IPS-NIHi7 (cell line): ENCODE measurements at regions not wholly inside any gene's neighbourhood (a gene's known extent, or its start where the extent isn't known, plus 50 kb on each side); places are given as distances from the start of the nearest gene placed in this dataset.
"Not testable (repeated sequence)": the region's sequence is repeated elsewhere in the genome, so short reads cannot be mapped to it uniquely, and the experiment has no call there.

Experiments
- DNase-seq: peaks from one replicate; pipeline ENCODE4 v3.0.0; 2012; ENCODE audit warnings: mixed read lengths; ENCODE audit errors: extremely low spot score

- DNase-seq: no peak
These were observed 606.0 kb downstream of the TMEM182 start for GRCh38 chr2:103367877-103368276.

GRCh38 chr2:103383541-103383940 lies 621.7 kb downstream of the TMEM182 start:
- DNase-seq: no peak

- no peak for DNase-seq
These were observed 625.0 kb downstream of the TMEM182 start for GRCh38 chr2:103386872-103387271.

DNA sequence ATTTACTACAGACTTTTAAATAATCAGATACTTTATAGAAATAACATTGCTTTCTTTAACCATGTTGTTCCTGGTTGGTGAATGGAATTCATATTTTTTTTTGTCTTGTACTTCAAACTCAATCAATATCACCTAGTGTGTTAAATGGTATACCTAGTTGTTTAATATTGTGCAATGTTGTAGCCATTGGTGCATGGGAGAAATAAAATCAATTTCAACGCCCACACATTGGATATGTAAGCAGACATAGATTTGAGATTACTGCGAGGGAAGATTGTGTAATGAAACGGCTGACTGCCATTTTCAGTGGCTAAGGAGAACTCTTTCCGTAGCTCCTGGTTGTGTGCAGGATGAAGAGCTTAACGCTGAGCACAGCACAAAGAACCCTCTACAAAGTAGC lies 626.1 kb downstream of the TMEM182 start:
- no peak for DNase-seq

- peak; percentile 12 for DNase-seq
These were observed 634.3 kb downstream of the TMEM182 start for GRCh38 chr2:103396152-103396551.

DNA sequence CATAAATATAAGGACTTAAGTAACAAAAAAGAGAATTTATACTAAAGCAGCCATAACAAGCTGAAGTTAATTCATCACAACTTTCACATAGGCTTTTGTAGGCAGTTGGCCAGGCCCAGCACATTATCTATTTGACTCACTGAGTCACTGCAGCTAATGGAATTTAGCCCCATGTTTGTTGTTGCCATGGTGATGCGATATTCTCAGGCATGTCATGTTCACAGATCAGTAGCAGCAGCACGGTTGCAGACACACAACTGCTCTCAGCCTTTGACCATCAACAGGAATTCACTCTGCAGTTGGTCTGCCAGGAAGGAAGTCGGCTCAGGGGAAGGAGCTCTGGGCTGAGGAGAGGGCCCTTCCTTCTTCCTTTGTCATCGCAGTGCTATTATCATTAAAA lies 639.8 kb downstream of the TMEM182 start:
- DNase-seq: peak; percentile 79

DNA sequence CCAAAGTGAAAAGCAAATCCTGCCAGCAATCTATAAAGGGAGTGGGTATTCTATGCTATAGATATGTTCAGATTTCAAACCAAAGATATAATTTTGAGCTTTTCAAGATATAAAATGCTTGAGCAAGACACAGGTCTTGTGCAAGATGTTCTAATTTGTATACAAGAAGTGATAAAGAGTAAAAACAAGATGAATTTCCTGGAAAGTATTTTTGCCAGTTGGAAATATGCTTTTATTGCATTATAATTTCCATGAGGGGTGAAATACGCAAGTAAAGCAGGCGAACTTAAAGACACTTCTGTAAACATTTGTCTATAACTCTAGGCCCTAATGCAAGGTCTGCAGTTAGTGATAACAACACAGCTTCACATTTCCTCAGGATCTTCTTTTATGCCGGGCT lies 640.5 kb downstream of the TMEM182 start:
- no peak for DNase-seq

DNA sequence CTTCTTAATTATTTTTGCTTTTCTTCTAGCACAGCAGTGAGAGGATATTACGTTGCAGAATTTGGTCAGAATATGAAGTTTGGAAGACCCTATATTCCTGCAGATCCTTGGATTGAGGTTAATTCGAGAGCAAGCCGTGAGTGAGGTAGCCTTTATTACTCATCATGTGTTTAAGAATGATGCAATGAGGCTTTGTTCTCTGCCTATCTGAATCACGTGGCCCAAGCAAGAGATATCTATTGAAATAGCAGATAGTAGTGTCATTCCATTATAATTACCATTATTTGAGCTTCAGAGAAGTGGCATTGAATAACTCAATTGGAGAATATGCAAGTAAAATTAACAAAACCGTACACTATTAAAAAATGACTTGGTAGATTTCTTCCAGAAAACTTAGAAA lies 641.1 kb downstream of the TMEM182 start:
- DNase-seq: no peak

GRCh38 chr2:103403388-103403787 lies 641.6 kb downstream of the TMEM182 start:
- DNase-seq: not testable (repeated sequence)

- DNase-seq: no peak
These were observed 648.4 kb downstream of the TMEM182 start for GRCh38 chr2:103410221-103410620.

GRCh38 chr2:103419506-103419905 lies 657.7 kb downstream of the TMEM182 start:
- no peak for DNase-seq

GRCh38 chr2:103423100-103423499 lies 661.3 kb downstream of the TMEM182 start:
- DNase-seq: no peak

- no peak for DNase-seq
These were observed 665.7 kb downstream of the TMEM182 start for GRCh38 chr2:103427567-103427966.

DNA sequence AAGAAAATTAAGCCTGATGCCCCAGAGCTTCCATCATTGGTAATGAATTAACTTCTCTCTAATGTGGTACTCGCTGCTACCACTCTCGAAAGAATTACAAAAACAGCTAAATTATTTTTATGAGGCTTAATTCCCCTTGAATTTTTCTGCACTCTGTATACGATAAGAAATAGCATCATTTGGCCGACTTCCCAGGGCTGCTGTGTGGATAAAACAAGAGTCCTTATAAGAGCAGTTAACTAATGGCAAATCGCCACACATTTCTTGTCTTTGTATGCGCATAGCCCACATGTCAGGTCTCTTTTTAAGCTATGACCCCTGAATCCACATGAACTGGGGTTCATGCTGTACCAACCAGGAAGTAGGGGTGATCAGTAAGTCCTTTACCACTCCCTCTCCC lies 668.4 kb downstream of the TMEM182 start:
- DNase-seq: no peak

DNA sequence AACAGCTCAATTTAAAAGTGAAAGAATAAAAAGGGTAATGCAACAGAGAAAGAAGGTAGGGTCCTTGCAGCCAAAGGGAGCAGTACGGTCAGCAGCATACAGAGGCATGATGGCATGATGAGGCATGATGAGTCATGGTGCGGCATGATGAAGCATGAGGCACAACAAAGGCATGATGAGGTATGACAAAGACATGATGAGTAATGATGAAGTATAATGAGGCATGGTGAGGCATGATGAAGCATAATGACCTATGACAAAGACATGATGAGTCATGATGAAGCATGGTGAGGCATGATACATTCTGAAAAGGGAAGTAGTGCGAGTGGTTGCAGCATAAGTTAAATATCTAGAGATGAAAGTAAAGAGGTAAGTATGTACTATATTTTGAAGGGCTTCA lies 673.2 kb downstream of the TMEM182 start:
- DNase-seq: no peak

- no peak for DNase-seq
These were observed 675.3 kb downstream of the TMEM182 start for GRCh38 chr2:103437161-103437560.

DNA sequence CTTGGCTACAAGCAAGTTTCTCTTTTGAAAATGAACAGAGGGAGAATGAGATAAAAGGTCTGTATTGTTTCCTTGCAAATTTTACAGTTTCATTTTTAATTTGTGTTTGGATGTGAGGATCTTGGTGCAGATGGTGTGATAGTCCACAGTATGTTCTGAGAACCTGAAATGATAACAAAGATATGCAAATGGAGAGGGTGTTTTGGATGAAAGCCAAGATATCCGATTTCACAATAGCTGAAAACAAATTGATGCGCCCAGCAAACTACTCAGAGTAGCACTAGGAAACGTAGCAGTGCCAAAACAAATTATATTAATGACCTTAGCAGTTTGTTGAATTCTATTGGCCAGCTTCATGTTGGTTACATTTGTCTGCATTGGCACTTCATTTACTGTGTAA lies 683.5 kb downstream of the TMEM182 start:
- DNase-seq: no peak

DNA sequence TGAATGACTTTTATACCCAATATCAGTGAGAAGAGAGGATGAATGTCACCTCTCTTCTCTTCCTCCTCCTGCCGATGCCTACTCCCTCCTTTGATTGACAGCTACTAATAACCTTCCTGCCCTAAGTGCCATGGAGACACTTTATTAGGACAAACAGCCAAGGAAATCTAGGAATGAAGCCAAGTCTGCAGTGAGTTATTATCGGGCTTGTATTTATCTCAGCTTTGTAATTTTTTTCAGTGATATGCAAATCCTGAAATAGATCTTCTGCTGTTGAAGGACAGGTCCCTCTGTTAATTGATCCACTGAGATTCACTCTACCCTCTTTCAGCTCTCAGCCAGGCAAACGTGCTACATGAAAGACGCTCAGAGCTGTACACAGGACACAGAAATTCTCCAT lies 686.7 kb downstream of the TMEM182 start:
- no peak for DNase-seq

GRCh38 chr2:103451283-103451682 lies 689.5 kb downstream of the TMEM182 start:
- DNase-seq: no peak

- DNase-seq: no peak
These were observed 697.5 kb downstream of the TMEM182 start for GRCh38 chr2:103459283-103459682.

GRCh38 chr2:103462101-103462500 lies 700.3 kb downstream of the TMEM182 start:
- DNase-seq: no peak

DNA sequence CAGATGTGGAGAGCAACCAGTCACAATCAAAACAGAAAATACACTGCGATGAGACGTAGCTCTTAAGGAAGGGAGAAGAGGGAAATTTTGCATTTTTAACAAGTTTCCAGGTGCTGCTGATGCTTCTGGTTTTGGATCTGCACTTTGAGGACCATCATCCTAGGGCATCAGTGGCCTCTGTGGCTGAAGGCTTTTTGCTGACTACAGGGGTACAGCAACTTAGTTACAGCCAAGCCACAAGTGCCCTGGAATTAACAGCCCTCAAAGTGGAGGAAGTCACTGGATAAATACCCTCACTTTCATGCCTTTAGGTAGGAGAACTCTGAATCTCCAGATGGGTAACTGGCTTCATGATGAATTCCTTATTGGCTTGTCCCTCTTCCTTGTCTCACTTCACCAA lies 700.9 kb downstream of the TMEM182 start:
- DNase-seq: no peak

GRCh38 chr2:103464831-103465230 lies 703.0 kb downstream of the TMEM182 start:
- DNase-seq: no peak

DNA sequence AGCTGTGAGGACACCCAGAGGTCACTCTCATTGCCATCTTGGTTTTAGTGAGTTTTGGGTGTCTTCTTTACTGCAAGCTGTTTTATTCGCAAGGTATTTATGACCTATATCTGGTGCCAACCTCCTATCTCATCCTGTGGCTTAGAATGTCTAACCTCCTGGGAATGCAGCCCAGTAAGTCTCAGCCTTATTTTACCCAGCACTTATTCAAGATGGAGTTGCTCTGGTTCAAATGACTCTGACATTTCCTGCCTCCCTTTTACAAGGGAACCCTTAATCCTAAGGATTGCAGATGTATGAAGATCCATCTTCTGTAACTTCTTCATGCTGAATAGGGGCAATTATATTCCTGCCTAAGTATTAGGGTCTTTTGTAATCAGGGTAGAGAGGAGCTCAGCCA lies 708.0 kb downstream of the TMEM182 start:
- no peak for DNase-seq

GRCh38 chr2:103484906-103485305 lies 723.1 kb downstream of the TMEM182 start:
- no peak for DNase-seq
